HFF-Myc (cell line): ENCODE measurements at regions not wholly inside any gene's neighbourhood (a gene's known extent, or its start where the extent isn't known, plus 50 kb on each side); places are given as distances from the start of the nearest gene placed in this dataset.

Experiments
- DNase-seq: peaks from one replicate; pipeline ENCODE4 v3.0.0-alpha.2; 2011; ENCODE audit warnings: low read depth; ENCODE audit errors: extremely low read depth
- H3K4me3 ChIP-seq: replicated peaks from 2 replicates; pipeline ENCODE4 v1.5.1; 2011; ENCODE audit warnings: low read depth, mild to moderate bottlenecking, control low read depth, low read length
- TF ChIP-seq, protein P1 (sequence below): IDR thresholded peaks from 2 replicates; pipeline ENCODE4 v1.5.1; 2012; ENCODE audit warnings: mild to moderate bottlenecking, low read depth, low read length, control low read depth; ENCODE audit errors: missing control alignments

DNA sequence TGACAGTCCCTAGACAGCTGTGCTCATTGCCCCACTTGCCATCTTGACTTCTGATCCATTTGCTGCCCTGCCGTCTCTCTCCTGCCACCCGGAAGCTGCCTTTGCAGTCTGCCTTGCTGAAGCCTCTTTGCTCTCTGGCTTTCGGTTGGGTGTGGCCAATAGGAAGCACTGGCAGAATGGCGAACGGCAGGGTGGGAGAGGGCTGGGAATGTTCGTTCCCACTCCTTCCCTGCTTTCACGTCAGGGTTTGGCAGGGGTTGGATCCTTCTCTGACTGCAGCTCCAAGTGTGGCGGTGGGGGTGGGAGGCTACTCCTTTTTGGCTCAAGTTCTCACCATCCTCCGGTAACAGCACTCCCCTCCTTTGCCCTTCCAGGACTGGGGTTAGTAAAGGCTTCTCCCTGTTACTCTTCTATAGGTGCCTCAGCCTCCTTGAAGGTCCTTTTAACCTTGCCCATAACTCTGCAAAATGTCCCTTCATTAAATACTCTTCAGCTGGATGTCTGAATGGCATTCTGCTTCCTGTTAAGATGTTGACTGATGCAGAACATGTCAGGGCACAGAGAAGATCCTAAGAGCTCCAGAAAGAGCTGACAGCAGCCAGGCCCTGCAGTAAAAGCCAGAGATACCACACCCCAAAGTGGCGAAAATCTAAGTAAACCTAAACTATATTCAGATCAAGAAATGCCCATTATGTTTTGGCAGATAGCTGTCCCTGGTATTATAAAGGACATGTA is 299.7 kb downstream of the CDCA7 start:
- TF ChIP-seq, protein P1, sequence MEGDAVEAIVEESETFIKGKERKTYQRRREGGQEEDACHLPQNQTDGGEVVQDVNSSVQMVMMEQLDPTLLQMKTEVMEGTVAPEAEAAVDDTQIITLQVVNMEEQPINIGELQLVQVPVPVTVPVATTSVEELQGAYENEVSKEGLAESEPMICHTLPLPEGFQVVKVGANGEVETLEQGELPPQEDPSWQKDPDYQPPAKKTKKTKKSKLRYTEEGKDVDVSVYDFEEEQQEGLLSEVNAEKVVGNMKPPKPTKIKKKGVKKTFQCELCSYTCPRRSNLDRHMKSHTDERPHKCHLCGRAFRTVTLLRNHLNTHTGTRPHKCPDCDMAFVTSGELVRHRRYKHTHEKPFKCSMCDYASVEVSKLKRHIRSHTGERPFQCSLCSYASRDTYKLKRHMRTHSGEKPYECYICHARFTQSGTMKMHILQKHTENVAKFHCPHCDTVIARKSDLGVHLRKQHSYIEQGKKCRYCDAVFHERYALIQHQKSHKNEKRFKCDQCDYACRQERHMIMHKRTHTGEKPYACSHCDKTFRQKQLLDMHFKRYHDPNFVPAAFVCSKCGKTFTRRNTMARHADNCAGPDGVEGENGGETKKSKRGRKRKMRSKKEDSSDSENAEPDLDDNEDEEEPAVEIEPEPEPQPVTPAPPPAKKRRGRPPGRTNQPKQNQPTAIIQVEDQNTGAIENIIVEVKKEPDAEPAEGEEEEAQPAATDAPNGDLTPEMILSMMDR, result no peak
- no peak for DNase-seq
- H3K4me3 ChIP-seq, result no peak overlapping the region

DNA sequence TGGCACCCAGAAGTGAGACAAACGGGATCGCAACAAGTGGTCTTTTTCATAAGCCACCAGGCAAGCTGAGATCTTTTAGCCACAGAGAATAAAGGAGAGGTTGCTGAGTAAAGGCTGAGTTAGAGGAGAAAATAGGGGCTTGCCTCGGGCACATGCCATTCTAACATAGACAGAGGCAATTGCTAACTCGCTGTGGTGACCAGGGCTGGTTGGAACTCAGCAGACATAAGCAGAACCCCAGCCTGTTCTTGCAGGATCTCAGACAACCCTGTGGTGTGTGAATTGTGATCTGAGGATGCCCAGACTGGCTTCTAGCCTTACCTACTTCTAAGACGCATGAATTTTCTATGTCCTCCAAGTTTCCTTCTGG is 300.2 kb downstream of the CDCA7 start:
- TF ChIP-seq, protein P1, result no peak
- no peak for DNase-seq
- H3K4me3 ChIP-seq, result no peak overlapping the region

DNA sequence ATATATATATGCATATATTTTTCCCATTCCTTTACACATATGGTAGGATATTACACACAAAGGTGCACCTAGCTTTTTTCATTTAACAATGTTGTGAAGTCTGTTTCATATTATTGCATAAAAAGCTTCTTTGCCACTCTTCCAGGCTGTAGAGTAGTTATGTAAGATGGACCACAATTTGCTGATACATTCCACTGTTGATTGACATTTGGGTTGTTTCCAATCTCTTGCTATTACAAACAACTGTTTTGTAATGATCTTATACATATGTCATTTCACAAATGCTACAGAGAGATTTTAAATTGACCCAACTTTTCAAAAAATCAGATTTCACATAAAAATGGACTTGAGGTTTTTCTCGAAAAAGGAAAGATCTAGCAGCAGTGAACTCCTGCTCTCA is 301.4 kb downstream of the CDCA7 start:
- TF ChIP-seq, protein P1, result no peak
- H3K4me3 ChIP-seq, result no peak overlapping the region
- no peak for DNase-seq

DNA sequence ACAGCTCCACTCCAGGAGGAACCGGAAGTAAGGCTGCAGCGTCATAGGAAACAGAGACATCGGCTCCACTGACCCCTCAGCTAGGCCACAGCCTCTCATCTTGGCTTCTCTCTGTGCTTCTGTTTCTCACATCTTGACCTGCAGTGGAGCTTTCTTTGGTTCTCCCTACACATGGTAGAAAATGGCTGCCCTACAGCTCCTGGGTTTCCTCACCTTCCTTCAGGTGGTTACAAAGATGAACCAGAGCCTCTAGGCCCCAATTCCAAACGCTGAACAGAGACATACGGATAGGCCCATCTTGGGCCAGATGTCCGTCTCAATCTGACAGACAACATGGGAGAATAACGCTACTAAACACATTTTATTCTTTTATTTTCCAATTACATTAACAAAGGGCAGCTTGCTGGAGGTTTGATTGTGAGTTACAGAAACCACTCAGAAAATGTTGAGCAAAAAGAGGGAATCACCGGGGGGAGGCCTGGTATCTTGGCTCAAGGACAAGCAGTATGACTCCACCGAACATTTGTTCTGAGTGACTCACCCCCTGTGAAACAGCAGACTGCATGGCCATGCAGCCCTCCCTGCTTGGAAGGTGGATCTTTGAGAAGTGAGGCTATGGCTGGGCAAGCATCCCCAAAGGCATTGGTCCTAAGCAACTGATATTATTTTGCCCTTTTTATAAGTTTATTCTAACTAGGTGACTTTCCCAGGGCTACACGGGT is 303.5 kb downstream of the CDCA7 start:
- TF ChIP-seq, protein P1, result no peak
- H3K4me3 ChIP-seq, result no peak overlapping the region
- peak; percentile 69 for DNase-seq

DNA sequence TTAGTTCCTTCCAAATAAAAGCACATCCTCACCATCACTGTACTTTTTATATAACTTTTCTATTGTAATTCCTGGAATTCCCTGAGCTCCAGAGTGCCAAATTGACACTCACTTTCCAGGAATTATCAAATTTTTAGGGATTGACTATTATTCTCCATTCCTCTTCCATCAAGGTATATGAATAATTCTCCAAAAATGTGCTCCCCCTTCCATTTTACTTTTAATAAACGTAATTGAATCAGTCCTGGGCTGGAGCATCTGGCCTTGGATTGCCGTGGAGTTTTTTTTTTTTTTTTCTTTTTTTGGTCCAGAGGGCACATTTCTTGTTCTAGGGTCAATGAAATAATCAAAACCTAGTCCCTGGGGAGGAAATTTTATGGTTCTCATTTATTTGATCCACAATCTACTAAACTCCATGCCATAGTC is 304.3 kb downstream of the CDCA7 start:
- no peak for DNase-seq
- TF ChIP-seq, protein P1, result no peak
- no peak overlapping the region for H3K4me3 ChIP-seq

DNA sequence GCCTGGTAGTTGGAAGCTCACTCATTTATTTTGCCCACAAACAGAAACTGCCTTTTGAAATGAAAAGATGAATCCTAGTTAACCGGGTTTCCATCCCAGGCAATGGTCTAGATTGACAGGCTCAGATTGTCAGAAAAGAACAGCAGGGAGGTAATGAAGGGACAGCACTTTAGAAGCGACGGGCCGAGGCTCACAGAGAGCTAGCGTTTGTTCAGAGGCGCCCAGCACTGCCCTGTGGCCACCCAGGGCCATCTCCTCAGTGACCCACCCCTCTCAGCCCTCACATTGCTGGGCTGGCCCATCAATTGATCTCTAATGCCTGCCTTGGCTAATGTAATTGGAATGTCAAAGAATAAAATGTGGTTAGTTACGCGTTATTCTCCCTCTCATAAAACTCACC is 304.8 kb downstream of the CDCA7 start:
- no peak overlapping the region for H3K4me3 ChIP-seq
- TF ChIP-seq, protein P1, result no peak
- DNase-seq, result no peak
